GM18511 (cell line): ENCODE measurements at regions not wholly inside any gene's neighbourhood (a gene's known extent, or its start where the extent isn't known, plus 50 kb on each side); places are given as distances from the start of the nearest gene placed in this dataset.

ENCODE experiments used
- ATAC-seq: cut with Tn5 transposase; IDR thresholded peaks from one replicate; pipeline ENCODE4 v1.9.1; 2021; ENCODE audit warnings: mild to moderate bottlenecking, moderate library complexity; ENCODE audit not compliant: unreplicated experiment

- ATAC-seq, result no peak
Observed at GRCh38 chr5:124591583-124591982, 154.9 kb downstream of the ZNF608 start.

GRCh38 chr5:124590686-124591085, 155.8 kb downstream of the ZNF608 start:
- ATAC-seq, result no peak

GRCh38 chr5:124587280-124587679, 159.2 kb downstream of the ZNF608 start:
- ATAC-seq, result no peak

DNA sequence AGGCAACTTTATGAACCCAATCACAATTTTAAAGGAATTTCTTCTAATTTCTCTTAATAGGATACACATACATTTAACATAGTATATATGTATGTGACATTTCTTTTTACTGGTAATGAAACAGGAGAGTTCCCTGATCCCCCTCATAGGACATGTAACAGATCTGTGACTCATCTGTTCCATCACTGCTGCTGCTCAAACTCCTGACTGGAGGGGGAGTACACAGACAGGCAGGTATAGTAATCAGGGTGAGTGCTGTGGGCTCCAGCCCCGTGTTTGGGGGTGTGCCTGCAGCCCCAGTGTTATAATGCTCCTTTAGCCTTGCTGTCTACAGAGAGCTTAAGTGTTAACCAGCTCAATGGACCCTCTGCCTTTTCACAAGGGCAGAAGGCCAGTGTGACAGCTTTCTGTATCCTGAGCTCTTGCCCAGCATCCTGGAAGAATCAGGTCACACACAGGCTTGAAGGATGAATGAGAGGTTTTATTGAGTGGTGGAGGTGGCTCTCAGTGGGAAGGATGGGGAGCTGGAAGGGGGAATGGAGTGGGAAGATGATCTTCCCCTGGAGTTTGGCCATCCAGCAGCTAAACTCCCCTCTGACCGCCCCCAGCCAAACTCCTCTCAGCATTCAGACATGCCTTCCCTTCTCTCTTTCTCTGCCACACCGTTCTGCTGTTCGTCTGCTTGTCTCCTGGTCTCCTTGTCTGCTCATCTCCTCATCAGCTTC, 161.3 kb downstream of the ZNF608 start:
- ATAC-seq, result no peak

- peak; percentile 99 for ATAC-seq
Observed at GRCh38 chr5:124583469-124584350, 162.7 kb downstream of the ZNF608 start.

- no peak for ATAC-seq
Observed at GRCh38 chr5:124582561-124582840, 163.9 kb downstream of the ZNF608 start.

DNA sequence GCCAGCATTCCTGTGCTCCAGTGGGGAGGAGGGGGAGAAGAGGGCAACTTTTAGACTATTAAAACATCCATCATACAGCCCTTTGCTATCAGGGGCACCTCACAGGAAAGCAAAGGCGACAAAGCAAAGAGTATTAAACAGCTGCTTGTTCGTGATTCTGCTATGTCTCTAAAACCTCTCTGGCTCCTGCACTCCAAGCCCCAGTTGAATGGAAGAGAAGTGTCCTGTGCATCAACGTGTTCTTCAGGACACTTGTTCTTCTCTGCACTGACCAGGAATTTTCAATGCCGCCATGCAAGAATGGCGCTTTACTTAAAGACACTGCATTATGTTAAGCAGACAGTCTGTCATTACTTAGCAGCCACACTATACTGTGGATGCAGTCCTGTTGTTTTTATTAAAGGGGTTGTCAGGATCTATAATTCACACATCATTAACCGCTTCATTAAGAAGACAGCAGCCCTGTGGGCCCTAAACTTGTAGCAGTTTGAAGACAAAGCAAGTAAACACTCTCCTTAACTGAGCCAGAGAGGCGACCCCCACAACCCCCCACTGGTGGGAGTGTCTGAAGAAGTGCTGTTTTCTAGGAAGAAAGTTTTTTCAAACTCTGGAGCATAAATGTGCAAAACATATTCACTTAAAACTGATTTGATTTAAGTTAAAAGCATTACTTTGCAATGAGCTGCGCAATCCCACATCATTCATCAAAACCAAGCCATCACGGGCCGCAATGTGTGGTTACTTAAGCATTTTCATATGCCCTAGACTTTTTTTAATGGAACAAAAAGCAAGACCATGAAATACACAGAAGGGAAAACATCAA, 164.5 kb downstream of the ZNF608 start:
- ATAC-seq, result no peak

DNA sequence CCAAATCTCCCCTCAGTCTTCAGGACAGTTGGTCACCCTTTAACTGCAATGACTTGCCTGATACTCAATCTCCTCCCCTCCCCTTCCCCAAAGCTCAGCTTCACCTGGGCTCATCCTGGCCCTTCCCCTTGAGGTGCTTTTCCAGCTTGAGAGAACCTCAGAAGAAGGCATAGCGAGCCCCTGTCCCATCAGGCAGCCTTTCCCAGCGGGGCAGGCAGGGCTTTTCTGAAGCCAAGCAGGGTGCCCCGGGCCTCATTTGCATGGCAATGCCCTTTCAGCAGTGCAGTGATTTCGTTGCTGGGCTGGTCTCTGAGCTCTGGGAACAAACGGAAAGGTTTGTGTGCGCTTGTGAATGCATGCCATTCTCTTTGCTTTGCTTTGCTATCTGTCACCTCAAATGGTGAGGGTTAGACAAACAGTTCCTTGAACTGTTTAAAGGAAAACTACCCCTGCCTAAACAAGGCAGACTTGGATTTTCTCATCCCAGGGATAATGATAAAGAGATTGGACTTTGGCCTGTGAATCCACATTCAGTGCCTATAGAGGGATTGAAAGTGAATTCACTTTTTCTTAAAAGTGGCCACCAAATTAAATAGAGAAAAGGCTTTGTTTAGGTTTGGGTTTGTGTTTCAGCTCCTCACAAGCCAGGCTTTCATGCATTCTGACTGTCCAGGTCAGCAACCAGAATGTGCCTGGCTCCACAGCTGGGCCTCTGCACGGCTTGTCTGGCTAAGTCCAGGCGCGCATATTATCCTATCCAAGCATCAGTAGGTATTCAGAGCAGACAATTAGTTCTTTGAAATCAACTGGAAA, 165.3 kb downstream of the ZNF608 start:
- ATAC-seq, result no peak

- ATAC-seq, result no peak
Observed at GRCh38 chr5:124580512-124580911, 165.9 kb downstream of the ZNF608 start.

DNA sequence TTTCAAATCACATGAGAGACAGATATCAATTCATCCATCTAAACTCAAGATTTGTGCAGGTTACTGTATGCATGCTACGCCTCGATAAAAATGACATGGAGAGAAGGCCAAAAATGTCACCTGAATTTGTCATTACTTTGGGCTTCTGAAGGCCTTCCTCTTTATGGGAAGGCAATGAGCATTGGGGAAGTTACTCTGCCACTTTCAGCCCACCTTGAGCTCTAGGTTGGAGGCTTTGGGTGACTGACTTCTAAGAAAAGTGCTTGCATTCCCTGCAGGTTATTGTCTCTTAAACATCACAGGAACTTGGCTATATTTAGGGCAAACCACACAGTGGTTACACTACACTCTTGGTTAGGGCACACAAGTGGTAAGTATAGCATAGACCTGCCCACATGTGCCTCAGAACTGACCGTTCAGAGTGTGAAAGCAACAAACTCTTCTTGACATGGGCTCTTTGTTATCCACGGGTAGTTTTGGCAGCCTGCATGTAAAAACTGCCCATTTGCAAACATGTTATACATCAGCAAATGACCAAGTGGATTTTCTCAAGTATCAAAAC, 169.5 kb downstream of the ZNF608 start:
- ATAC-seq, result peak; percentile 93

DNA sequence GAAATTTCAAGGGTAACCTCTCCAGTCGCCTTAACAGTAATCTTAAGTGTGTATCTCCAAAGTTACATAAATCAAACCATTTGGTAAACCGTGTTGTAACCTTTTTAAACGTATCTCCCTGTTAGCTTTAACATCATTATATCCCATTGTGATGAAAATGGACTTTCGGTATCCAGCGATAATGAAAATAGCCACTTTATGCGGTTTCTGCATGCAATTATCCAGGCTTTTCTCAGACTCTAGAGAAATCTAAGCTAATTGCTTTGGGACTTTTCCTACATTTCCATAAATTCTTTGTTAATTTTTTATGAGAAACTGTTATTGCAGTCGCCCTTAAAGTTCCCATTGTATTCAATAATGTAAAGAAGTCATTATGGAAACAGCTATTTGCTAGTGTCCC, 170.7 kb downstream of the ZNF608 start:
- no peak for ATAC-seq

- no peak for ATAC-seq
Observed at GRCh38 chr5:124574521-124575436, 171.7 kb downstream of the ZNF608 start.

- ATAC-seq, result no peak
Observed at GRCh38 chr5:124572971-124573370, 173.5 kb downstream of the ZNF608 start.

DNA sequence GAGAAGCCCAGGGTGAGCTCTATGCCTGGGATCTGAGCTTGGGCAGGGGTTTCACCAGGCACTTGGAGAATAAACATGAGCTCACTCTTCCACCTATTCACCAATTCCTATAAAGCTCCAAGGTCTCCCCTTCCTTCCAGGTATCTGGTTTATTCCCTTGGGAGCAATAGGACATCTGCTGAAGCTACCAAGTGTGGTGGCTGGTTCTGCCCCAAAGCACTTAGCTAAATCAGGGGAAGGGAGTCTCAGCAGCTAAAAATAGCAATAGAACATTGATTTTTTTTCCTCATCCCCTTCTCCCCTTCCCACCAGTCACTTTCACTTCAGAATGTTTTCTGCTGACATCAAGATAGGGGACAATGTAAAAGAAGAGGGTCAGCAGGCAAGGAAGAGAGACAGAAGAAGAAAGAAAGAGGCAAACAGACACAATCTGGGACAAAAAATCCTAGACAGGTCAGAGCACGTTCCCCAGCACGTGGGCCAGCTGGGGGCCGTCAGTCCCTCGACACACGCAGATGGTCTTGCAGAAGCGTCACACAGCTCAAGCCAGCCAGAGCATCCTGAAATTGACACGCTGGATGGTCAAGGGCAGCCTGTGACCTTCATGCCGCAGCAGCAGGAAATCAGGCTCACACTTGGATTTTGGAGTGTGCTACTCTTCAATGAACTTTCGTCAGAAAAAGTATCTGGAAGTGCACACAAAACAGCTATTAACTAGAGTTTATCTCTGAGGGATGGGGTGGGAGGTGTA, 176.0 kb downstream of the ZNF608 start:
- no peak for ATAC-seq

- no peak for ATAC-seq
Observed at GRCh38 chr5:124566875-124567450, 179.5 kb downstream of the ZNF608 start.

DNA sequence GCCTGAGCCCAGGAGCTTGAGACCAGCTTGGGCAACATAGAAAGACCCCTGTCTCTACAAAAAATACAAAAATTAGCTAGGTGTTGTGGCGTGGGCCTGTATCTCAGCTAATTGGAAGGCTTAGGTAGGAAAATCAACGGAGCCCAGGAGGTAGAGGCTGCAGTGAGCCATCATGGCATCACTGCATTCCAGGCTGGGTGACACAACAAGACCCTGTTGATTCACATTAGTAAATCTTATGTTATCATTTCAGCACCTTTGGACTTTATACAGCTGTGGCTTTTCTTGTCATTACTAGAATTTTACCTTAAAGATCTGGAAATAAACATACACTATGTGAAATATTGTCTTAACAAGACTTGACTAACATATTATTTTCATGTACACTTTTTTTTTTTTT, 185.0 kb downstream of the ZNF608 start:
- ATAC-seq, result no peak

DNA sequence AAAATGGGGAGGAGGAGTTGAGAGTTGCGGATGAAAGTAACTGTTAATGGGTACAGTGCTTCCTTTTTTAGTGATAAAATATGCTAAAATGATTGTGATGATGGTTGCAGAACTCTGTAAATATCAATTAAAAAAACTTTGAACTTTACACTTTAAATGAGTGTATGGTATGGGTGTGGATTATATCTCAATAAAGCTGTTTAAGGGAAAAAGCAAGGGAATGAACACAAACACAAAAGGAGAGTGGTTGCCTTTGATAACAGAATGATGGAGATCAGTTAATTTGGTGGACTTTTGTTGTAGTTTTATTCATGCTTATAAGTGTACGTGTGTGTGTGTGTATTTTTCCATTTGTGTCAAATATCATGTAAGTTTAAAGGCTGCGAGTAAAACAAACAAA, 186.1 kb downstream of the ZNF608 start:
- no peak for ATAC-seq

- ATAC-seq, result no peak
Observed at GRCh38 chr5:124557761-124558160, 188.7 kb downstream of the ZNF608 start.
